Right ventricle myocardium superior (tissue), 1 donor: ENCODE measurements at regions not wholly inside any gene's neighbourhood (a gene's known extent, or its start where the extent isn't known, plus 50 kb on each side); places are given as distances from the start of the nearest gene placed in this dataset.

Experiments used
- ATAC-seq: fragments of 200-7000 bp; cut with Tn5 transposase; one replicate; pipeline ENCODE4 v1.9.1; 2020; ENCODE audit warnings: mild to moderate bottlenecking; ENCODE audit not compliant: poor library complexity
- DNase-seq: peaks from one replicate; pipeline ENCODE4 v3.0.0-alpha.2; 2020
- intact Hi-C: fragments of 100-400 bp; cut with DNase I; formaldehyde crosslinking; loops from one replicate; pipeline ENCODE4 v1.11.2; 2022
- donor health status: DM: no; HTN: yes; CAD: no; lungs with severe emphysema.

DNA sequence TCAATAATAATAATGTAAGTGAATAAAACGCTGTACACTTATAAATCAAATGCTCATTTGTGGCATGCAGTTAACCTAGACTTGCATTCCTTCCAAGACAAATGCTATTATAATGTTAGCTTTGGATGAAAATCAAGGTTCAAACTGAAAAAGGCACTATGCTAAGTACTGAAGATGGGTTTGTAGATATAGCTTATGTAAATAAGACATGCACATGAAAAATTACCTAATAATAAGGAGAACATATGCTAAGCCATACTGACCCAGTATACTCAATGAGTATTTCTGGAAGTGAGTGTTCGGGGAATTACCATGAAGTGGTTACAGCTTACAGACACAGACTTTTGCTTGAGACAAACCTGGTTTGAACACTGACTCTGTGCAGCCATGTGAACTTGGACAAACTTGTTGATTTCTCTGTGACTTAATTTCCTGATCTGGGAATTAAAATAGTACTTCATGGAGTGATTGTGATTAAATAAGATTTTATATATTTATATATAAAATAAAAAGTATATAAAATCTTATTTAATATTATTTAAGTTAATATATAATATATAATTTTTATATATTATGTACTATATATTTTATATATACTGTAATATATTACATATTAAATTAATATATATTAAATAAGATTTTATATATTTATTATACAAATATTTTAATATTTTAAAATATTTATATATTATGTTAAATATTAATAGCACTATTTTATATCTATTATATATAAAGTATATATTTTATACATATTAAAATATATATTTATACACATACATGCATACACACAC is 159.2 kb downstream of the ZPLD1 start:
- no peak for ATAC-seq
- intact Hi-C loops = no loop called here

DNA sequence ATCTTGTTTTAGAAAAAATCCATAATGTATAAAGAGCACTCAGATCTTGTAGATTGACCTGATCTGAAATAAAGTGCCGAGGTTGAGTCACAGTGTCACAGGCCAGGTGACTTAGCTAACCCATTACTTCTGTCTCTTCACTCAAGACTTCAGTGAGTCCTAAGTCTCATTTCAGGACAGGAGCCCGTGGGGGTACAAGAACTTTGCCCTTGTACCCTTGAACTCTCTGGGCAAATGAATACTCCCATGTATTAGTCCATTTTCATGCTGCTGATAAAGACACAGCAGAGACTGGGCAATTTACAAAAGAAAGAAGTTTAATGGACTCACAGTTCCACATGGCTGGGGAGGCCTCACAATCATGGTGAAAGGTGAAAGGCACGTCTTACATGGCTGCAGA is 160.2 kb downstream of the ZPLD1 start:
- ATAC-seq (no peak), DNase-seq (no peak)
- intact Hi-C loops = no loop called here

More for the DNA sequence above, 159.2 kb downstream of the ZPLD1 start:
- no peak for DNase-seq

DNA sequence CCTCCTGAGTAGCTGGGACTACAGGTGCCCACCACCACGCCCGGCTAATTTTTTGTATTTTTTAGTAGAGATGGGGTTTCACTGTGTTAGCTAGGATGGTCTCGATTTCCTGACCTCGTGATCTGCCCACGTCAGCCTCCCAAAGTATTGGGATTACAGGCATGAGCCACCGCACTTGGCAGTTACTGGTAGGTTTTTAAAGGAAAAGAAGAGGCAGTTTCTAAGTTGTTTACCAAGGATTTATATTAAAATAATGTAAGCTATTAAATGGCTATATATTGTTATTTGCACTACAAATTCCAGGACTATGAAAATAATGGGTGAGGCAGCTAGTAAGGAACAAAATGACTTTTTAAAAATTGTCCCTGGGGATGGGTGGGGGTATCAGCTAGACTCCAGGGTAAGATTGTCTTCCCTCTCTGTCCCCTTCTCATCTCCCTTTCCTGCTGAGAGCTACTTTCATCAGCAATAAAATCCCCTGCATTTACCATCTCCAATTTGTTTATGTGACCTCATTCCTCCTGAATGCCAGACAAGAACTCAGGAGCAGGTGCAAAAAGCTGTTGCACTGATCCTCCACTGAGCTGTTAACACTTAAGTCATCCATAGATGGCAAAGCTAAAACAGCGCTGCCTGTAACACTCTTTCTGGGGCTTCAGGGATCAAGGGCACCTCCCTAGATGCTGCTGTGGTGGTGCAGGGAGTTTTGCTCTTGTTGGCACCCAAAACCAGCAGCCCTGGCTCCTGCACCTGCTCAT is 165.2 kb downstream of the ZPLD1 start:
- intact Hi-C loops = no loop called here
- no peak for DNase-seq
- no peak for ATAC-seq

DNA sequence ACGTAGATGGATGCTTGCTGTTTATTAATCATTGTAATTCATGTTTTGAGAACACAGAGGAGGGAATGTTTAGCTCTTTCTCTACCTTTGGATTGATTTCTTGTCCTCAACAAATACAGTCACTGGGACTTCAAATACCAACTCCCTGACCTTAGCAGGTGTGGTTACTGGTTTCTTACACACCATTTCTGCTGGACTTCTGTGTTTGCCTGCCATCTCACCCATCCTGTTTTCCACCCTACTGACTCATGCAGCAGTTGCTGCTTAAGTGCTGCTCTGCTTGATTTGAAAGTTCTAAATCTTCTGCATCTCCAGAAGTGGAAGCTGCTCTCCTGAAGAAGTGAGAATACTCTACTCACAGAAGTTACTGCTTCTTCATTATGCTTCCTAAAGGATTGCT is 170.3 kb downstream of the ZPLD1 start:
- ATAC-seq (no peak), DNase-seq (no peak)
- intact Hi-C loops = no loop called here

DNA sequence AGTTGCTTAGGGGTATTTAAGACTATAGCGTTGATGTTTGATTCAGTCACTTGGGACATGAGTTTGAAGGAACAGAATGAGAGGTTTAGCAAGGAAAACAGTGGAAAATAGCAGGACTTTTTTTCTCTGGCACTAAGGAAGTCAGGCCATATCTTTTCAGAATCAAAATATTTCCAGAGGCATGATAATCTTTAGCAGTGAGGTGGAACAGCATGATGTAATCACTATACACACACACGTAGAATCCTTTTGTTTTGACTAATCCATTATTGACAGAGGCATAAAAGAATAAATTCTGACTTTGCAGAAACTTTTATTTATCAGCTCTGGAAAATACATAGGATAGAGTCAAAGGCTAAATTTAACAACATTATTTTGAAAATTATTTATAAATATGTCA is 174.1 kb downstream of the ZPLD1 start:
- intact Hi-C loops = no loop called here

DNA sequence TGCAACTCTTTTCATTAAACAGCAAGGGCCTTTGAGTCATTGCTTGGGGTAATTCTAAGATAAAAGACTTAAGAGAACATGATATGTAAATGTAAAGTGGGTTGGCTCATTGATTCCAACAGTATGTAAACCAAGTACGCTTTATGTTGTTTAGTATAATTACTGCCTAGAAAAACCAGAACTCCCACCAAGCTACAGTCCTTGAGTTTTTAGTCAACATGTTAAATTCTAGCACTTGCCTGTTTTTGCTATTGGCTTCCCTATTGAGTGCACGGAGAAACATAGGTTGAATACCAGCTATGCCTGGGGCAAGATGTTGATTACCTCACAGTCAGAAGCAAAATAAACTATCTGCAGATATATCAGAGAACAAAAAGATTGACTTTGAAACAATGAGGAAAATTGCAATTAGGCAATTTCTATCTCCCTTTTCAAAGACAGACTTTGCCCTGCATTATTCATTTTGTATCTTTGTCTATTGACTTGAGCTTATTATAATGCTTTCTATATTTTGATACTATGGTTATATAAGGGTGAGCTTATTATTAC is 179.3 kb downstream of the ZPLD1 start:
- no peak for ATAC-seq
- no peak for DNase-seq
- intact Hi-C loops = no loop called here

More for the DNA sequence above, 174.1 kb downstream of the ZPLD1 start:
- DNase-seq (no peak), ATAC-seq (no peak)

DNA sequence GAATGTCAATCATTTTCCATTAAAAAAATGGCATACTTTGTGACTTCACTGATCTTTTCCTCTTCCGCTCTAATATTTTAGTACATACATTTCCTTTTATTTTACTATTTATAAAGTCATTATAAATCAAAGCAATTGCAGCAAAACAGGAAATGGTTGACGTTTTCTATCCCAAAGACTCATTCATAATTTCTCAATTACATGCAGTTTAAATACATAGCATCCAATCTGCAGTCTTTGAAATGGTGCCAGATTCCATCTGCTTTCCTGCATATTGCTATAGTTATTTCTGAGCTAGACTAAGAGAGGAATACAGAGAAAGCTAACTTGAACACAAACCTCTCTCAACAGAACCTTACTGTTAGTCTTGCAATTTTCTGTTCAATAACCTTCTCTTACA is 179.8 kb downstream of the ZPLD1 start:
- intact Hi-C loops = no loop called here
- DNase-seq = no peak
- ATAC-seq = no peak

DNA sequence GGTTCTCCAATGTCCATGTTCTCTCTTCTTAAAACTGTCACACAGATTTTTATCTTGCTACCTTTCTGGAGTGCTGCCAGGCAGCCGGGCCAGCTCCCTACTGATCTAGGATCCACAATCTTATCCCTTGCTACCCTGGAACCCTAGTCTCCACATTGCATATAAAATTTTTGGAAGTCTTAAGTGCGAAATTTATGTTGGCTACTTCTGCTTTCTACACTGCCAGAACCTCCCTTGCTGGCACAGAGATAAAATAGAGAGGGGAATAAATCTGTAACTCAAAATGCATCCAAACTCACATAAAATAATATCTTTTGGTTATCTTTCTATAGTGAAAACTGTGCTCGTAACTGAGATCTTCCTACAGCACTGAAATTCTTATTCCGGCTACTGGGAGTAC is 182.6 kb downstream of the ZPLD1 start:
- no peak for ATAC-seq
- no peak for DNase-seq
- intact Hi-C loops = no loop called here

DNA sequence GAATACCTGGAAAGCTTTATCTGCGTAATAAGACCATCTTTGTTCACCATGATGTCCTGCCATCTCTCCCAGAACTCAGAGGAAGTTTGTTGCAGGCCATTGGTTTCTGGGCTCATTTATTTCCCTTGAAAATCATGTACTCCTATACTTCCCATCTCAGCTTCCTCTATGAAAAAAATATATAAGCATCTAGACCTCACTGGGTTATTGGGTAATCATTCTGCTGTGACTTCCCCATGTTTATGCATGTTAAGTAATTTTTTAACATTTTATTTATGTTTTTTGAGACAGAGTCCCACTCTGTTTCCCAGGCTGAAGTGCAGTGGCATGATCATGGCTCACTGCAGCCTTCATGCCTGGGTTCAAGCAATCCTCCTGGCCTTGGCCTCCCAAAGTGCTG is 184.5 kb downstream of the ZPLD1 start:
- DNase-seq (no peak), ATAC-seq (no peak)
- intact Hi-C loops = no loop called here

DNA sequence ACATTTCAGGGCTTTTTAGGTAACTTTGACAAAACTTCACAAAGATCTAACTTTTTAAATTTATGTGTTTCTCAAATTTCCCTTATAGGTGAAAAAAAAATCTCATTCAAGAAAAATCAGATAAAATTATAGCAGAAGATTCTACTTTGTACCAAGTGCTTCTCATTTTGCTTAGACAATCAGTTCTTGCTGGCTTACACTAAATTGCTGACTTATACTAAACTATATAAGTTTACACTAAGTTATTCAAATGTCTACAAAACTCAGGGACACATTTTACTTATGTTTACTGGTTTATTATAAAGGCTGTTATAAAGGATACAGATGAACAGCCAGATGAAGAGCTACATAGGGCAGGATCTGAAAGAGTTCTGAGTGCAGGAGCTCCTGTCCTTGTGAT is 195.1 kb downstream of the ZPLD1 start:
- ATAC-seq (no peak), DNase-seq (no peak)
- intact Hi-C loops = no loop called here

DNA sequence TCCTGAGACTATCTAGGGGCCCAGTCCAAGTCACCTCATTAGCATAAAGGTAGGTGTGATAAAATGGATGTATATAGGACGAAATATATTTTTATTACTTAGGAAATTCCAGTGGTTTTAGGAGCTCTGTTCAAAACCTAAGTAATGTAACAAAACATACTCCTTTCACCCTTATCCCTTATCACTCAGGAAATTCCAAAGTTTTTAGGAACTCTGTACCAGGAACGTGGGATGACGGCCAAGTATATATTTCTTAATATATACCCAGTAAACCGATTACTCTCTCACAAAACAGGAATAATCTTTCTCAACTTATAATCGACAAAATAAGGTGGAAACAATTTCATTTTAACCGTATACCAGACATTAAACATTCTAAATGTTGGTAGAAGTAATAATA is 195.7 kb downstream of the ZPLD1 start:
- ATAC-seq (no peak), DNase-seq (no peak)
- intact Hi-C loops = no loop called here

DNA sequence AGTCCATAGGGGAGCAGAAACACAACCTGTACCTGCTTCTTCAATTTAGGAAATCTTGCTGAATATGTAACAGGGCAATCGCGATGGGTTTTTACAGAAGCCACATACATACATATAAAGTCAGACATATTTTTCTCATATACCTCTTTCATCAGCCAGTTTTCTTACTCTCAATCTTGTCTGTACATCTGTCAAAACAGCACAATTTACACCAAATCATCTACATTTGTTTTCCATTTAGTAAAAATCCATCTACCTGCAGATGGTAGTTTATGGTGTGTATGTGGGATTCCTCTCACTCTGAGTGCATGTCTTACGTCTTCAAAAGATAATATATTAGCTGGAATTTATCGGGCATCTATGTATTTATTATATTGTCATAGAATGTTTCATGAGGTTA is 208.7 kb downstream of the ZPLD1 start:
- intact Hi-C loops = no loop called here
- ATAC-seq (no peak), DNase-seq (no peak)

DNA sequence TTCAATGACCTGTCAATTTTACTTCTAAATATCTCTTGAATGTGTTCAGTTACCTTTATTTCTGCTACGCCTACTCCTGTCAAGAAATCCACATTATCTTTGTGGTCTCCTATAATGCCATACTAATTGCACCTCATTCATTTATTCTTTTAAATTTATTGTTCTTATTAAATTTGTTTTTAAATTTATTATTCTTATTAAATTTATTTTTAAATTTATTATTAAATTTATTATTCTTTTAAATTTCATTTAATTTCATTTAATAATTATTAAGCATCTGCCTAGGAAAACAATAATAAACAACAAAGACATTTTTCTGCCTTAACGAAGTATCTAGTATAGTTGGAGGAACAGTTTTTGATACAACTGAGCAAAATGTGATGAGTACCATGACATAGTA is 211.7 kb downstream of the ZPLD1 start:
- DNase-seq (no peak), ATAC-seq (no peak)
- intact Hi-C loops = no loop called here

DNA sequence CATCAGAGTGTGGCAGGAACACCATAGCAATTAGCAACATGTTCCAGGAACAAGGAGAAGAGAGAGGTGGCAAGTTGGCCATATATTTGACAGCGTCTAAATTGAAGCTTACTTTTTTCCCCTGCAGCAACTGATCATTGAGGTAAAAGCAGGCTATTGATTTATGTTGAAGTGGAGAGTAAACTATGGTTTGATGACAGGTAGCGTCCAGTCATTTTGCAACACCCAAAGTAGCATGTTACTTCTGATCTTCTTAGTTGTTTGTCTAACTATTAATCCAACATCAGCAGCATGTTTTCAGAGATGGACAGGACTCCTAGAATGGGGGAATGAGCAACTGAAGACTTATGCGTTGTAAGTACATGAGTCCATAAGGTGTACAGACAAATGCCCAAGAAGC is 225.8 kb downstream of the ZPLD1 start:
- ATAC-seq (no peak), DNase-seq (no peak)
- intact Hi-C loops = no loop called here

DNA sequence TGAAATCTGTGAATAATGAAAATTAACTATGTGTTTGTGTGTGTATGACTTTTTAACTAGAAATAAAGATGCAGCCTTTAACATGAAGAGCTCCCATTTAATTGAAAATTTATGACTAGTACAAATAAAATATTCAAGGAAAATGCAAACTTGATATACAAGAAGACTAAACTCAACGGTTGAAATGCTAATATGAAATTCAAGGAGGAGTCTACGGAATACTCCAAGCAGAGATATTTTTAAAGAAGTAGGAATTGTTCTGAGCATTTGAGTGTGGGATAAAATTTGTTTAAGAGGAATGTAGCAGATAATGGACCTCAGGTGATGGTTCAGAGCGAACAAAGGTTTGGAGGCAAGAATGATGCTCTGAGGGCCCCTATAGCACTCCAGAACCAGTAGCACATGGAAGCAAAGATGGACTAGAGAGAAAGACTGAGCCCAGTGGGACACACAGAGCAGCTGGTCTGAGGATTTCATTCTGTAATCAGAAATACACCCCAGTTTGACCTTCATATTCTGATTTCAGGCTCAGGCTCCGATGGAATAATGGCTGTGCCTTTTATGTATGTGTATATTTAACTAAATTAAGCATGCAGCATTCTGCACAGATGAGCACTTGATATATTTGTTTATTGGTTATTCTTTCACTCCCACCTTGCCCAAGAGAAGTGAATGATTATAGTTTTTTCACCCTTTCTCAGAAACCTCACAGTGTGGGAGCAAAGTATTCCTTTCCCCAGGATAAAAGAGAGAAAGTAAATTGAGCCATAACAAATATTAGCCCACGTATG is 227.1 kb downstream of the ZPLD1 start:
- ATAC-seq (no peak), DNase-seq (no peak)
- intact Hi-C loops = no loop called here

DNA sequence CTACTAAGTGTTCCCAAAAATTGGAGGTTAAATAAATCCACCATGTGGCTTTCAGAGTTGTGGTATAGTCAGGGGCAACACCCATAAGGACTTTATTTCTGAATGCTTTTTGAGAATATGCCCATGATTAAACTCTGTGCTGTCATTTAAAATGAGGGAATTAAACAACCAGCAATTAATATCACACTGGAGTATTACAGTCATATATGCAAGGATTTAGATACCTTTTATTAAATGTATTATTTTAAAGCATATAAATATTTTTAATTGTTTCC is 227.6 kb downstream of the ZPLD1 start:
- ATAC-seq (no peak), DNase-seq (no peak)
- intact Hi-C loops = no loop called here

DNA sequence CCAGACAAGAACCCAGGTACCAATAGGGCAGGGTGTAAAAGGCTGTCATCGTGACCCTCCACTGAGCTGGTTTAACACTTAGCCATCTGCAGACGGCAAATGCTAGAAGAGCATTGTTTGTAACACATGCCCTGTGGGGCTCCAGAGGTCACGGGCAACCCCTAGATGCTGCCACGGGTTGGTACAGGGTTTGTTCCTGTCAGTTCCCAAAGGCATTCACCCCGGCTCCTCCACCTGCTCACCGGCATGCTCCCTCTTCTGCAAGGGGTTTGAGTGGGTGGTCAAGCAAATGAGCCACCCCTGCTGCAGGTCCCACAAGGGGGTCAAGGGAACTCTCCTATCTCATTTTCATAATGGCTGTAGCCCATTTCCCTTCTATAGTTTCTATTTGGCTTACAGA is 229.3 kb downstream of the ZPLD1 start:
- DNase-seq (no peak), ATAC-seq (no peak)
- intact Hi-C loops = no loop called here

DNA sequence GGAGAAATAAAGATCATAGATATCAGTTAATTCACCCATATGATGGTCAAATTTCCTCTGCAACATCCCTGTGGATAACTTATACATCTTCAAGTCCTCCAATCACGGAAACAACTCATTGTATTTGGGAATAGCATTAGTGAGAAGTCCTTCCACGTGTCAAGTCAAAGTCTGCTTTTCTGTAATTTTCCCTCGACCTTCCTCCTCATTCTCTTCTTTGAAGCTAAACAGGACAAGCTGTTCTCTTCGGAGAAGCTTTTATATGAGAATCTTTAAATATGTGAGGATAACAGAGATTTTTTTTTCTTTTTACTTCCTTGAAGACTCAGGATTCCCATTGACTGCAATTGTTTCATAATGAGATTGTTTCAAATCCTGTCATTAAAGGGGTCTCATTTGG is 230.4 kb downstream of the ZPLD1 start:
- ATAC-seq (no peak), DNase-seq (no peak)
- intact Hi-C loops = no loop called here

DNA sequence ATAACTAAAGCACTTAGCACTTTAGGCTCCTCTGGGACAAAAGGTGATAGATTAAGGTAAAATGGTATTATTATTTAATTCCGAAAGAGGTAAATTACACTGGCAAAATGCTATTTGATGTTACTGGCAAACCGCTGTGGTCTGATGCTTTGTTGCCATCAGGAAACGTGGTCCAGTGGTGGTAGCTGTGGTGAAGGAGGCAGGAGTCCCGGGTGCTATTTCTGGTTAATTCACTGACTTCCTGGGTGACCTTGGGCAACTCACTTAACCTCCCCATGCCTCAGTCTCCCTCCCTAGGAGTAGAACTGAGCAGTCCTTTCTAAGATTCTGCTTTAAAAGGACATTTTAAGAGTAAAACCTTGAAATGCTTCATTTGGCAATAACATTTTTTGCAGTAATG is 233.4 kb downstream of the ZPLD1 start:
- intact Hi-C loops = no loop called here
- ATAC-seq = no peak
- DNase-seq = no peak

DNA sequence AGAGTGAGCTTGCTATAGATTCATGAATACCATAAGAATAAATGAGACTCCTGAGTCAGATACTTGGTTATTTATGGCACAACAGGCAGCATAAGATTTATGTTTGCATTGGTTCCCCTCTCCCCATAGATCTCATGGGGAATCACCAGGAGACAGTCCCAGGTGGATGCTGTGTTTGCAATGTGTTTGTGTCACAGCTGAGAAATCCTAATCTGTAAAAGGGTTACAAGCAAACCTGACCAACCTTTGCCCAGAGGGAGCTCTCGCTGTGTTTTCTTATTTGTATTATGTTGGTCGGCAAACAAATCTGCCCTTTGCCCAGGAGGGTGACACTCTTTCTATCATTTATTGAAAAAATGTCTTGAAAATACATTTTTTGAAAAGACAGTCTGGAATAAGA is 236.2 kb downstream of the ZPLD1 start:
- DNase-seq (no peak), ATAC-seq (no peak)
- intact Hi-C loops = no loop called here
